IMR-90 (cell line): ENCODE measurements at regions not wholly inside any gene's neighbourhood (a gene's known extent, or its start where the extent isn't known, plus 50 kb on each side); places are given as distances from the start of the nearest gene placed in this dataset.

ENCODE experiments used
- CHD1 ChIP-seq: IDR thresholded peaks from 2 replicates; pipeline ENCODE4 v1.6.1; 2012; ENCODE audit warnings: low read depth, low read length, improper control_type of control experiment
- FOS ChIP-seq: fragments of 150-350 bp; IDR thresholded peaks from 2 replicates; pipeline ENCODE4 v1.6.1; 2016; ENCODE audit warnings: low read depth, low read length
- MAFK ChIP-seq: IDR thresholded peaks from 2 replicates; pipeline ENCODE4 v1.6.1; 2012; ENCODE audit warnings: low read depth, low read length, improper control_type of control experiment
- MAZ ChIP-seq: IDR thresholded peaks from 2 replicates; pipeline ENCODE4 v1.6.1; 2012; ENCODE audit warnings: low read depth, mild to moderate bottlenecking, low read length, improper control_type of control experiment, moderate library complexity, borderline replicate concordance
- MXI1 ChIP-seq: IDR thresholded peaks from 2 replicates; pipeline ENCODE4 v1.6.1; 2012; ENCODE audit warnings: low read depth, mild to moderate bottlenecking, low read length, moderate library complexity, borderline replicate concordance
- NFE2L2 ChIP-seq: fragments of 150-350 bp; IDR thresholded peaks from 2 replicates; pipeline ENCODE4 v1.6.1; 2016; ENCODE audit warnings: low read depth, mild to moderate bottlenecking, low read length
- POLR2A ChIP-seq: IDR thresholded peaks from 2 replicates; pipeline ENCODE4 v1.6.1; 2012; ENCODE audit warnings: mild to moderate bottlenecking, low read depth, low read length
- RAD21 ChIP-seq: IDR thresholded peaks from 2 replicates; pipeline ENCODE4 v1.6.1; 2012; ENCODE audit warnings: low read length, improper control_type of control experiment
- TF ChIP-seq, protein P1 (sequence below): conservative IDR thresholded peaks from 2 replicates; pipeline ENCODE4 v1.5.1; 2012; ENCODE audit warnings: mild to moderate bottlenecking, low read depth, low read length, improper control_type of control experiment

DNA sequence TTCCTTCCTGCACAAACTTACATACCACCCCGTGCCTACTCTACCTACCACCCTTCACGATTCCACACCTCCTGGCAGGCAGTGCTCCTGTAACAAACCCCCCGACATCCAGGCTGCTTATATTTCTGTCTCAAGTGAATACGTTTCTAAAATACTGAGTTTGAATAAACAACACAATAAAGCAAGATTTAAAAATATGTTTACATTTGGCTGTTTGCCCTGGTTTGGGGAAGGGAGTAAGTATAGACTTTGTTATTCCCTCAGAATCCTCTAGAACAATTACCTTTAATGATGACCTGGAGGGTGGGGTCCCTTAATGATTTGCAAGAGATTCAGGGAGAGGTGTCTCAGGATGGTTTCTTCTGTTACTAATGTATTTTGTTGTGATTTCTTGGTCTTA, 402.6 kb upstream of the TBL1XR1 start:
- TF ChIP-seq, protein P1, sequence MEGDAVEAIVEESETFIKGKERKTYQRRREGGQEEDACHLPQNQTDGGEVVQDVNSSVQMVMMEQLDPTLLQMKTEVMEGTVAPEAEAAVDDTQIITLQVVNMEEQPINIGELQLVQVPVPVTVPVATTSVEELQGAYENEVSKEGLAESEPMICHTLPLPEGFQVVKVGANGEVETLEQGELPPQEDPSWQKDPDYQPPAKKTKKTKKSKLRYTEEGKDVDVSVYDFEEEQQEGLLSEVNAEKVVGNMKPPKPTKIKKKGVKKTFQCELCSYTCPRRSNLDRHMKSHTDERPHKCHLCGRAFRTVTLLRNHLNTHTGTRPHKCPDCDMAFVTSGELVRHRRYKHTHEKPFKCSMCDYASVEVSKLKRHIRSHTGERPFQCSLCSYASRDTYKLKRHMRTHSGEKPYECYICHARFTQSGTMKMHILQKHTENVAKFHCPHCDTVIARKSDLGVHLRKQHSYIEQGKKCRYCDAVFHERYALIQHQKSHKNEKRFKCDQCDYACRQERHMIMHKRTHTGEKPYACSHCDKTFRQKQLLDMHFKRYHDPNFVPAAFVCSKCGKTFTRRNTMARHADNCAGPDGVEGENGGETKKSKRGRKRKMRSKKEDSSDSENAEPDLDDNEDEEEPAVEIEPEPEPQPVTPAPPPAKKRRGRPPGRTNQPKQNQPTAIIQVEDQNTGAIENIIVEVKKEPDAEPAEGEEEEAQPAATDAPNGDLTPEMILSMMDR, result no peak
- TF ChIP-seq FOS, result no peak
- no peak for TF ChIP-seq POLR2A
- no peak for TF ChIP-seq MAZ
- TF ChIP-seq MAFK, result no peak
- no peak for TF ChIP-seq MXI1
- no peak for TF ChIP-seq NFE2L2
- no peak for TF ChIP-seq RAD21
- no peak for TF ChIP-seq CHD1
